ENCODE measurements at regions not wholly inside any gene's neighbourhood (a gene's known extent, or its start where the extent isn't known, plus 50 kb on each side); places are given as distances from the start of the nearest gene placed in this dataset.

- no peaks in the 10 kb centered on the region for H3K79me2 ChIP-seq (ENCODE audit: low read depth)
- Mint-ChIP-seq H3K9me3 (no peaks in the 10 kb centered on the region), H3K27me3 (ENCODE audit: insufficient read depth, low read depth) (no peaks in the 10 kb centered on the region), H3K36me3 (no peaks in the 10 kb centered on the region), H3K4me1 (no peaks in the 10 kb centered on the region), H3K4me3 (no peak overlapping the region), H3K27ac (no peak overlapping the region)
- no peak for TF ChIP-seq EZH2 (IDR thresholded peaks at IDR 0.05)
- no peaks in the 10 kb centered on the region for H4K20me1 ChIP-seq (ENCODE audit: low read depth)
- H3F3A ChIP-seq (ENCODE audit: low read depth) = no peaks in the 10 kb centered on the region
- no peak for DNase-seq (ENCODE audit: low spot score)
- H3K9me3 ChIP-seq (ENCODE audit: low read depth) = no peaks in the 10 kb centered on the region
- no peaks in the 10 kb centered on the region for H3K27me3 ChIP-seq
- H3K4me3 ChIP-seq = no peak overlapping the region
- no peaks in the 10 kb centered on the region for H3K4me1 ChIP-seq
- peak overlapping the region; percentile 9 for H2AFZ ChIP-seq (replicated peaks)
- H3K9ac ChIP-seq = no peak overlapping the region
- H3K36me3 ChIP-seq = no peaks in the 10 kb centered on the region
- no peak overlapping the region for H3K4me2 ChIP-seq
- H3K27ac ChIP-seq = no peak overlapping the region
Observed at GRCh38 chr7:108815815-108816214, 246.1 kb downstream of the DNAJB9 start.

GRCh38 chr7:108818742-108819141 lies 249.1 kb downstream of the DNAJB9 start:
- Mint-ChIP-seq H3K4me3 (no peak overlapping the region), H3K9me3 (no peaks in the 10 kb centered on the region), H3K4me1 (no peaks in the 10 kb centered on the region), H3K27me3 (ENCODE audit: insufficient read depth, low read depth) (no peaks in the 10 kb centered on the region), H3K27ac (no peak overlapping the region), H3K36me3 (no peaks in the 10 kb centered on the region)
- Histone ChIP-seq H2AFZ (replicated peaks) (no peak overlapping the region), H3K9ac (no peak overlapping the region), H3K79me2 (ENCODE audit: low read depth) (no peaks in the 10 kb centered on the region), H3K27ac (no peak overlapping the region), H3K27me3 (no peaks in the 10 kb centered on the region), H4K20me1 (ENCODE audit: low read depth) (no peaks in the 10 kb centered on the region), H3K36me3 (no peaks in the 10 kb centered on the region), H3K4me2 (no peak overlapping the region), H3K4me1 (no peaks in the 10 kb centered on the region), H3K9me3 (ENCODE audit: low read depth) (no peaks in the 10 kb centered on the region), H3F3A (ENCODE audit: low read depth) (no peaks in the 10 kb centered on the region), H3K4me3 (no peak overlapping the region)
- TF ChIP-seq CTCF (IDR thresholded peaks at IDR 0.05) = no peak
- TF ChIP-seq EZH2phosphoT487 (IDR thresholded peaks at IDR 0.05) = no peak
- no peak for TF ChIP-seq EZH2 (IDR thresholded peaks at IDR 0.05)
- no peak for DNase-seq (ENCODE audit: low spot score)

- TF ChIP-seq EZH2 (IDR thresholded peaks at IDR 0.05) (no peak), CTCF (IDR thresholded peaks at IDR 0.05) (no peak), EZH2phosphoT487 (IDR thresholded peaks at IDR 0.05) (no peak)
- no peak for DNase-seq (ENCODE audit: low spot score)
- Histone ChIP-seq H4K20me1 (ENCODE audit: low read depth) (no peaks in the 10 kb centered on the region), H3K79me2 (ENCODE audit: low read depth) (no peaks in the 10 kb centered on the region), H3K27ac (no peak overlapping the region), H3K36me3 (no peaks in the 10 kb centered on the region), H3K27me3 (no peaks in the 10 kb centered on the region), H3K4me1 (no peaks in the 10 kb centered on the region), H3K9ac (no peak overlapping the region), H3K4me3 (no peak overlapping the region), H2AFZ (replicated peaks) (no peak overlapping the region), H3K9me3 (ENCODE audit: low read depth) (no peaks in the 10 kb centered on the region), H3F3A (ENCODE audit: low read depth) (no peaks in the 10 kb centered on the region), H3K4me2 (no peak overlapping the region)
- Mint-ChIP-seq H3K4me3 (no peak overlapping the region), H3K36me3 (no peaks in the 10 kb centered on the region), H3K9me3 (no peaks in the 10 kb centered on the region), H3K4me1 (peaks cover 5% of the 10 kb centered on the region), H3K27me3 (ENCODE audit: insufficient read depth, low read depth) (no peaks in the 10 kb centered on the region), H3K27ac (no peak overlapping the region)
Observed at GRCh38 chr7:108824840-108825580, 255.3 kb downstream of the DNAJB9 start.

- Histone ChIP-seq H3K9me3 (ENCODE audit: low read depth) (no peaks in the 10 kb centered on the region), H3K4me2 (no peak overlapping the region), H4K20me1 (ENCODE audit: low read depth) (no peaks in the 10 kb centered on the region), H3K36me3 (no peaks in the 10 kb centered on the region), H2AFZ (replicated peaks) (no peak overlapping the region), H3K4me3 (no peak overlapping the region), H3K27me3 (no peaks in the 10 kb centered on the region), H3F3A (ENCODE audit: low read depth) (no peaks in the 10 kb centered on the region), H3K4me1 (peaks cover 3% of the 10 kb centered on the region), H3K79me2 (ENCODE audit: low read depth) (no peaks in the 10 kb centered on the region), H3K9ac (no peak overlapping the region), H3K27ac (no peak overlapping the region)
- TF ChIP-seq EZH2 (IDR thresholded peaks at IDR 0.05) (no peak), EZH2phosphoT487 (IDR thresholded peaks at IDR 0.05) (no peak), CTCF (IDR thresholded peaks at IDR 0.05) (no peak)
- DNase-seq (ENCODE audit: low spot score) = no peak
- Mint-ChIP-seq H3K27ac (no peak overlapping the region), H3K27me3 (ENCODE audit: insufficient read depth, low read depth) (no peaks in the 10 kb centered on the region), H3K36me3 (no peaks in the 10 kb centered on the region), H3K4me3 (no peak overlapping the region), H3K4me1 (peaks cover 5% of the 10 kb centered on the region), H3K9me3 (no peaks in the 10 kb centered on the region)
Observed at GRCh38 chr7:108825581-108825909, 255.9 kb downstream of the DNAJB9 start.

Data from neural progenitor cell (in vitro differentiated cells).